ENCODE measurements at regions not wholly inside any gene's neighbourhood (a gene's known extent, or its start where the extent isn't known, plus 50 kb on each side); places are given as distances from the start of the nearest gene placed in this dataset.

- in situ Hi-C loops (cut with MboI; ENCODE audit: low sequenced_read_pairs, unreplicated experiment): no loop called here
- DNase-seq (ENCODE audit: low spot score): no peak
- no peak for TF ChIP-seq CTCF (IDR thresholded peaks at IDR 0.05; ENCODE audit: borderline replicate concordance, control extremely low read depth, extremely low read depth, insufficient read depth, missing control alignments)
These were observed 264.2 kb downstream of the C1D start for GRCh38 chr2:67798541-67799160.

GRCh38 chr2:67799886-67800285 lies 262.9 kb downstream of the C1D start:
- in situ Hi-C loops (cut with MboI; ENCODE audit: low sequenced_read_pairs, unreplicated experiment): no loop called here
- TF ChIP-seq CTCF (IDR thresholded peaks at IDR 0.05; ENCODE audit: borderline replicate concordance, control extremely low read depth, extremely low read depth, insufficient read depth, missing control alignments): no peak
- DNase-seq (ENCODE audit: low spot score): no peak

- in situ Hi-C loops (cut with MboI; ENCODE audit: low sequenced_read_pairs, unreplicated experiment): no loop called here
- DNase-seq (ENCODE audit: low spot score): no peak
- TF ChIP-seq CTCF (IDR thresholded peaks at IDR 0.05; ENCODE audit: borderline replicate concordance, control extremely low read depth, extremely low read depth, insufficient read depth, missing control alignments): no peak
These were observed 260.5 kb downstream of the C1D start for GRCh38 chr2:67802291-67802690.

- no peak for TF ChIP-seq CTCF (IDR thresholded peaks at IDR 0.05; ENCODE audit: borderline replicate concordance, control extremely low read depth, extremely low read depth, insufficient read depth, missing control alignments)
- in situ Hi-C loops (cut with MboI; ENCODE audit: low sequenced_read_pairs, unreplicated experiment): no loop called here
- DNase-seq (ENCODE audit: low spot score): no peak
These were observed 260.0 kb downstream of the C1D start for GRCh38 chr2:67802824-67803223.

GRCh38 chr2:67806816-67807215 lies 256.0 kb downstream of the C1D start:
- no peak for TF ChIP-seq CTCF (IDR thresholded peaks at IDR 0.05; ENCODE audit: borderline replicate concordance, control extremely low read depth, extremely low read depth, insufficient read depth, missing control alignments)
- DNase-seq (ENCODE audit: low spot score): no peak
- in situ Hi-C loops (cut with MboI; ENCODE audit: low sequenced_read_pairs, unreplicated experiment): no loop called here

GRCh38 chr2:67808112-67808511 lies 254.7 kb downstream of the C1D start:
- no peak for DNase-seq (ENCODE audit: low spot score)
- TF ChIP-seq CTCF (IDR thresholded peaks at IDR 0.05; ENCODE audit: borderline replicate concordance, control extremely low read depth, extremely low read depth, insufficient read depth, missing control alignments): no peak
- in situ Hi-C loops (cut with MboI; ENCODE audit: low sequenced_read_pairs, unreplicated experiment): no loop called here

Measured in GM13976 (cell line).